ENCODE measurements at regions not wholly inside any gene's neighbourhood (a gene's known extent, or its start where the extent isn't known, plus 50 kb on each side); places are given as distances from the start of the nearest gene placed in this dataset.
"Not testable (repeated sequence)": the region's sequence is repeated elsewhere in the genome, so short reads cannot be mapped to it uniquely, and the experiment has no call there.

DNA sequence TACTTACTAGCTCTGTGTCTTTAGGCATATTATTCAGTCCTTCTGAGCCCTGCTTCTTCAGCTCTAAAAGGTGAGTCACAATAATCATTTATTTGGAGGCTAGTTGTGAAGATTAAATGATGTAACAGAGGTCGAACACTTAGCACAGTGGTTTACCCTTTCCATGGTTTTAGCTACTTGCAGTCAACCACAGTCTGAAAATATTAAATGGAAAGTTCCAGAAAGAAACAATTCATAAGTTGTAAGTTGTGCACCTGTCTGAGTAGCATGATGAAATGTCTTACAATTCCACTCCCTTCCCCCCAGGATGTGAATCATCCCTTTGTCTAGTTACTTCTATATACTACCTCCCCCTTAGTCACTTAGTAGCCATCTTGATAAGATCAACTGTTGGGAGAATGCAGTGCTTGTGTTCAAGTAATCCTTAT is 217.6 kb upstream of the THUMPD2 start:
- DNase-seq (ENCODE audit: low spot score): no peak

GRCh38 chr2:39995005-39995737 is 216.1 kb upstream of the THUMPD2 start:
- DNase-seq (ENCODE audit: low spot score): no peak

GRCh38 chr2:39994151-39994550 is 215.1 kb upstream of the THUMPD2 start:
- no peak for DNase-seq (ENCODE audit: low spot score)

DNA sequence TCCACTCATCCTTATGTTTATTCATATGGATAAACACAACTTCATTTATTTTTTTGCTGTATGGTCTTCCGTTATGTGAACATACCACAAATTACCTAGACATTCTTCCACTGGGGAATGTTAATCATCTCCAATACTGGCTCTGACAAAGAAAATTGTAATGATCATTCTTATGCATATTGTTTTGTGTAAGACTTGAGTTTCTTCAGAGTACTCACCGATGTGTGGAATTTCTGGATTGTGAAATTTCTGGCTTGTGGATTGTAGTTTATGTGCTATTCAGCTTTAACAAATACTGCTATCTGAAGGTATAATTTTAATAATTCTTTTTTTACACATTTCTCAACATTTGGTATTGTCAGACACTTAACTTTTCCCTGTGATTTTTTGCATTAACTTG is 212.2 kb upstream of the THUMPD2 start:
- peak; percentile 32 for DNase-seq (ENCODE audit: low spot score)

- DNase-seq (ENCODE audit: low spot score): peak; percentile 38
Observed at GRCh38 chr2:39990335-39990900, 211.4 kb upstream of the THUMPD2 start.

GRCh38 chr2:39989888-39990287 is 210.8 kb upstream of the THUMPD2 start:
- no peak for DNase-seq (ENCODE audit: low spot score)

GRCh38 chr2:39981883-39982311 is 202.8 kb upstream of the THUMPD2 start:
- DNase-seq (ENCODE audit: low spot score): peak; percentile 21

- no peak for DNase-seq (ENCODE audit: low spot score)
Observed at GRCh38 chr2:39975476-39976020, 196.5 kb upstream of the THUMPD2 start.

- no peak for DNase-seq (ENCODE audit: low spot score)
Observed at GRCh38 chr2:39968037-39968436, 189.0 kb upstream of the THUMPD2 start.

GRCh38 chr2:39960681-39961080 is 181.6 kb upstream of the THUMPD2 start:
- not testable (repeated sequence) for DNase-seq (ENCODE audit: low spot score)

GRCh38 chr2:39954346-39954745 is 175.3 kb upstream of the THUMPD2 start:
- DNase-seq (ENCODE audit: low spot score): peak; percentile 17

- no peak for DNase-seq (ENCODE audit: low spot score)
Observed at GRCh38 chr2:39949131-39949530, 170.1 kb upstream of the THUMPD2 start.

DNA sequence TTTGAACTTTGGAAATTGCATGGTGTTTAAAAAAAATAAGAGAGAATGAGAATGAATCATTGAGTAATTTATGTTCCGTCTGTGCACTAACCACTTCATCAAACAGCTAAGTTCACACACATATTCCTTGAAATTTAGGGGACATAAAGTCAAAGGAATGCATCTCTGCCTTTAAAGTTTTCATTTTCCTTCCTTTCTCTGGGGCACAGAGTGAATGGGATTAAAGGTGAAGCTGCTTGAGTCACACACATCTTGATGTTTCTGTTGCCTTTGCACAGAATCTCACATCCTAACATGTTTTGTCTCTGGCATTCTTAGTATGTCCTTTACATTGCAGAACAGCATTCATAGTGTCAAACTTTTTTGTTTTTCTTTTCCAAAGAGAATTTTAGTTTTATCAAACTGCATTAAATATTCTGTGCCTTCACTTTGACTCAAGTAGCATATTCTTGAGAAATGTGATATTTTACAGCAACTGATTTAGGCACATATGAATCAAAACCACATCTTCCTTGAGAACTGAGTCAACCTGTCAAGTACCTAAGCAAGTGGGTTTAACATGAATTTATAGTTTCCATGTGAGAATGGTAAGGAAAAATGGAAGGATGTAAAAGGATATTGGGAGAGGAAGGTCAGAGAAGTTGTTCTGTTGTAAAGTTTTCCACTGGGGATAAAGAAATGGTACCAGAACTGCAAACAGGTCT is 169.1 kb upstream of the THUMPD2 start:
- no peak for DNase-seq (ENCODE audit: low spot score)

DNA sequence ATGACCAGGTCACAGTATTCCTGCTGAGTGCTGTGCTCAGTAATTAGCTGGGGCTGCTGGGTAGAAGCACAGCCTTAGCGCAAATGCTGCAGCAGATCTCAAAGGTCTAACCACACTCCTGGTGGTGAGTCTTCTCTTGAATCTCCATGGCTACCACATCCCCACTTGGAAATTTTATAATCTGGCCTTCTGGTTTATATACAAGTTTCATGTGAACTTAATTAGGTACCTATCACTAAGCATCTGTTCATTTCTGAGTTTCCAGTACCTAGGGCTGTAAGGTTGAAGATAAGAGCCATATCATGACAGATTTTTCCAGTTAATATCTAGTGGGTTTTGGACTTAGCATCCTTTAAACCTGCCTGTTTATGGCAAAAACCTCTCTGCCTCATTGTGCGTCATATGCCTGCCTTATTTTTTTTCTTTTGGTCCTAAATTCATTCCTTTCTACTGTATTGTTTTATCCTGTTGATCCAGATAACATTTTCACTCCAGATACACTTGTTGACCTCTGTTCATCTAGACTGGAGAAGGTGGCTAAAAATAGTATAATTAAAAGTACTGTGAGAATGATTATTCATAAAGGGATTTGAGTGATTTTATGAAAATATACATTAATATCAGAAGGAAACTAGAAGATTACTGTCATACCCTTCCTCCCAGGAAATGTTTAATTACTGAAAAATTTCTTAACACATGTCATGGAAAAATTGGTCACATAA is 168.4 kb upstream of the THUMPD2 start:
- DNase-seq (ENCODE audit: low spot score): no peak

GRCh38 chr2:39942950-39943349 is 163.9 kb upstream of the THUMPD2 start:
- DNase-seq (ENCODE audit: low spot score): peak; percentile 24

DNA sequence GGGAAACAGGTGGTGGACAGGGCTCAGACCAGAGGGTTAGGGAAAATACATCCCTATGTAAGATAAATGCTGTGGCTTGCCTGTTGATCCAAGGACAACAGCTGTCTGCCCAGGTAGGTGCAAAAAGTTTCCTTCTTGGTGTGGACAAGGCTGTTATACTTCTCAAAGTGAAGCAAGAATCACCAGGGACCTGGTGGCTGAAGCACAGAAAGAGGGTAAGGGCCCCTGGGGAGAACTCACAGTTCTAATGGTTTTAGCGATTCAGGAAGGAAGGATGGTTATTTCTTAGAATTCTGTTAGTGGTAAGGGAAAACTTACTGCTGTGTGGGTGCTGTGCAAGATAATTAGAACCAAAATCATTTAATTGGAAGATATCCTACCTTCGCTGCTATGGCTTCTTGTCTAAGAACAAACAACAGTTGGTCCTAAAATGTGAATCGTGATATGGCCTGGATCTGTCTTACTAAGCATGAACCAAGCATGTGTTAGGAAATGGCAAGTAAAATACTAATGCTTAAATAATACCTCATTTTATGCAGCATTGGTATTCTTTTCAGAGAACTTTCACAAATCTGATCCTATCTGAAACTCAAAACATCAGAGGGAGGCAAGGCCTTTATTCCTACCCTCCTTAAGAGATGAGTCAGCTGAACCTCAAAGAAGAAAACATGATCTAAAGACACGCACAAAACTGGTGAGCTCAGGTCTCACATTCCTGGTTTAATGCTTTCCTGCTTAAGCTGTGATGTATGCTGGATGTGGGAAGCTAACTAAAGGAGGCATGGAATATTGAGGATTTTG is 159.2 kb upstream of the THUMPD2 start:
- DNase-seq (ENCODE audit: low spot score): peak; percentile 75

GRCh38 chr2:39937621-39938020 is 158.6 kb upstream of the THUMPD2 start:
- no peak for DNase-seq (ENCODE audit: low spot score)

DNA sequence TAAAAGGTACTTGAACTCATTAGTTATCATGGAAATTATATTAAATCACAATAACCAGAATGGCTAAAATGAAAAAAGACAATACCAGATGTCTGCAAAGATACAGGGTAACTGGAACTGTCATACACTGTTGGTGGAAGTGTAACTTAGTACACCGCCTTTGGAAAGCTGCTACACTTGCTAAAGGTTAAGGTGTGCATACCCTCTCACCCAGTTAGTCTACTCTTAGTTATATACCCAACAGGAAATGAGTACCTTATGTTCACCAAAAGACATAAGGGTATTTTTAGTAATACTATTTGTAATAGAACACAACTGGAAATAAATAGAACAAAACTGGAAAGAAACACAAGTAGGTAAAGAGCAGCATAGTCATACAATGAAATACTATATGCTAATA is 155.8 kb upstream of the THUMPD2 start:
- no peak for DNase-seq (ENCODE audit: low spot score)

- no peak for DNase-seq (ENCODE audit: low spot score)
Observed at GRCh38 chr2:39933196-39933595, 154.1 kb upstream of the THUMPD2 start.

DNA sequence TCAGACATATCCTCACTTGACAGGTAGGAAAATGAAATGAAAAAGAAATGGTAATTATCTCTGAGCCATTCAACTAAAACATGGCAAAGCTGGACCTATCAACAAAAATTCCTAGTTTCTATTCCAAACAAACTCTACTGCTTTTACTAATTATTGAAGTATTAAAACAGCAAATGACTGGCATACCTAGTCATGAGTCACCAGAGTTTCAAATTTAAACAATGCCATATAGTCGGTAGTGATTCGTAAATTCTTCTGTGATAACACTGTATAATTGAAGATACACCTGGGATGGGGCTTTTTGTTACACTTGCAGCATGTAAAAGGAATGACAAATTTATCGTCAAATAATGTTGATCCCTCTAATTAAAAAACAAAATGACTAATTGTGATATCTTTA is 153.1 kb upstream of the THUMPD2 start:
- no peak for DNase-seq (ENCODE audit: low spot score)

GRCh38 chr2:39930175-39930917 is 151.3 kb upstream of the THUMPD2 start:
- DNase-seq (ENCODE audit: low spot score): no peak

All from AG20443 (cell line).